HK-2 (cell line): ENCODE measurements at regions not wholly inside any gene's neighbourhood (a gene's known extent, or its start where the extent isn't known, plus 50 kb on each side); places are given as distances from the start of the nearest gene placed in this dataset.
"Not testable (repeated sequence)": the region's sequence is repeated elsewhere in the genome, so short reads cannot be mapped to it uniquely, and the experiment has no call there.

Experiments
- DNase-seq: peaks from one replicate; pipeline ENCODE4 v3.0.0-alpha.2; 2018; ENCODE audit not compliant: unreplicated experiment

DNA sequence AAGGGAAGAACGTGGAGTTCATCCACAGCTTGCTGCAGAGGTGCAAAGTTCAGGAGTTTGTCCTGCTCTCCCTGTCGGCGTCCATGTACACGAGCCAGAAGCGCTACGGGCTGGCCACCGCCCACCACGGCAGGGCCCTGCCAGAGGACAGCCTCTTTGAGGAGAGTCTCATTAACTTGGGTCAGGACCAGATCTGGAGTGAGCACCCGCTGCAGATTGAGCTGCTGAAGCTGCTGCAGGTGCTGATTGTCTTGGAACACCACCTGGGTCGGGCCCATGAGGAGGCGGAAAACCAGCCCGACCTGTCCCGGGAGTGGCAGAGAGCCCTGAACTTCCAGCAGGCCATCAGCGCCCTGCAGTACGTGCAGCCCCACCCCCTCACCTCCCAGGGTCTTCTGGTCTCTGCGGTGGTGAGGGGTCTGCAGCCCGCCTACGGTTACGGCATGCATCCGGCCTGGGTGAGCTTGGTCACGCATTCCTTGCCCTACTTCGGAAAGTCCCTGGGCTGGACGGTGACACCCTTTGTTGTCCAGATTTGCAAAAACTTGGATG, 73.8 kb upstream of the MORC3 start:
- DNase-seq: no peak

DNA sequence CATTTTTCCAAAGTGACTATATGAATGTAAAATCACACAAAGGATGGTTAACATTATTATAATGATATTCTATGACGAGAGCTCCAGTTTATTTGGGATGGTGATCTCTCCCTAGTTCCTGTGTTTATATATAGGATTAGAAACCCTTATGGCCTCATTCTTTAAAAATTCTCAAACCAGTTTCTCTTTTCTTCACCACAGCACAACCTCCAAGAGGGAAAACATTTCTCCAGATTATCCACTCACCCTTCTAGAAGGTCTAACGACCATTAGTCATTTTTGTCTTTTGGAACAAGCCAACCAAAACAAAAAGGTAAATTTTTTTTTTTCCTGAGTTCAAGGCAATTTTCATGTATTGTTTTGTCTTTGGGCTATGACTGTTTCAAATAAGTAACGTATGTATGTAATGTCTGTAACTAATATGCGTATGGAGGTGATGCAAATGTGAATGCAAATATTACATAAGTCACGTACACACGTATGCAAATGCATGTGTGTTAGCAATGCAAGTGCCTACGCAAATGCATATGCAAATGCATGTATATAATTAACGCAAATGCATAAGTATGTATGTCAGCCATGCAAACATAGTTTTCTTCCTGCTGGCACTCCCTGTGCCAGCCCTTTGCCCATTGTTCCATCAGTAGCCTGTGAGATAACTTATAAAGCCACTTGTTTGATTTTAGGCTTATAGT, 72.5 kb upstream of the MORC3 start:
- DNase-seq: no peak

GRCh38 chr21:36249576-36250422, 70.2 kb upstream of the MORC3 start:
- DNase-seq: no peak

GRCh38 chr21:36250423-36251075, 69.4 kb upstream of the MORC3 start:
- no peak for DNase-seq

- no peak for DNase-seq
Measured at GRCh38 chr21:36254106-36254941, 65.7 kb upstream of the MORC3 start.

GRCh38 chr21:36255663-36256062, 64.3 kb upstream of the MORC3 start:
- no peak for DNase-seq

- DNase-seq: no peak
Measured at GRCh38 chr21:36257657-36258056, 62.3 kb upstream of the MORC3 start.

DNA sequence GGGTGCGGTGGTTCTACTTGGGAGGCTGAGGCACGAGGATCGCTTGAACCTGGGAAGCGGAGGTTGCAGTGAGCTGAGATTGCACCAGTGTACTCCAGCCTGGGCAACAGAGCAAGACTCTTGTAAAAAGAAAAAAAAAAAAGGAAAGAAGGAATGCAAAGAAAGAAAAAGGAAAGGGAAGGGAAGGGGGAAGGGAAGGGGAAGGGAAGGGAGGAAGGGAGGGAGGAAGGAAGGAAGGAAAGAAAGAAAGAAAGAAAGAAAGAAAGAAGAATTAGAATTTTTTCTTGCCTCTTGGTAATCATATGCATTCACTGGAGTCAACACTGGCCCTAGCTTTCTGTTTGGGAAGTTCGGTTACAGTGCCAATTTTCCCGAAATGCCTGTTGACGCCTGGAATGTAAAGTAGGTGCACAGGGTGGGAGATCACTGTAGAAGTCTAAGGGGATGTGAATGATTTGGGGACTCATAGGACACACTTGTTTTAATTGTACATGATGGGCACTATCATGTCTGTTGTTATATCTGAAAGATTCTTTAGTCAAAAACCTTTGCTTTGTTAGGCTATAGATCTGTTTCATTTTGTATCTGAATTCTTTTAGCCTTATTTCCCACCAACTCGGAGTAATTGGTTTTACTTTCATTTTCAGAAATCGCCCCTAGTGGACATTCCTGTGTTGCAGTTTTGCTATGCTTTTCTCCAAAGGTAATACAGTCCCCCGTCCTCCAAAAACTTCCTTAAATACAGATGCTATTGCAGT, 59.8 kb upstream of the MORC3 start:
- no peak for DNase-seq

GRCh38 chr21:36260802-36261201, 59.2 kb upstream of the MORC3 start:
- DNase-seq: no peak

GRCh38 chr21:36261459-36261858, 58.5 kb upstream of the MORC3 start:
- DNase-seq: peak; percentile 28

GRCh38 chr21:36263797-36264196, 56.2 kb upstream of the MORC3 start:
- no peak for DNase-seq

DNA sequence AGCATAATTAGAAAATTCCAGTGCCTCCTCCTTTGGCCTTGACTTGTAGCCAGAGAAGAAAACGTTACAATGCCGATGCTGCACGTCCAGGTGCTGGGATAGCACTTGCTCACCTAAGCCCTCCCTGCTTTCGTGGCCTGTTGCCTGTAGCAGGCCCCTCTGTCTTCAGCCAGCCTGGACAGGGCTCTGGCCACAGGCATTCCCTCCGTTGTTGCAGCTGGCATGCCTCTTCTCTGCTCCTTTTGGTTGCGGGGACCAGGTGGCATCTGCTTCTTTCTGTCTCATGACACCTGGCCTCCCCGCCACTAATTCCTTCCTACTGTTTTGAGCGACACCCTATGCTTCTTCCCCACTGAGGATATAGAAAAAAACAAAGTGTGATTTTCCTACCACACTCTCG, 54.6 kb upstream of the MORC3 start:
- DNase-seq: no peak

DNA sequence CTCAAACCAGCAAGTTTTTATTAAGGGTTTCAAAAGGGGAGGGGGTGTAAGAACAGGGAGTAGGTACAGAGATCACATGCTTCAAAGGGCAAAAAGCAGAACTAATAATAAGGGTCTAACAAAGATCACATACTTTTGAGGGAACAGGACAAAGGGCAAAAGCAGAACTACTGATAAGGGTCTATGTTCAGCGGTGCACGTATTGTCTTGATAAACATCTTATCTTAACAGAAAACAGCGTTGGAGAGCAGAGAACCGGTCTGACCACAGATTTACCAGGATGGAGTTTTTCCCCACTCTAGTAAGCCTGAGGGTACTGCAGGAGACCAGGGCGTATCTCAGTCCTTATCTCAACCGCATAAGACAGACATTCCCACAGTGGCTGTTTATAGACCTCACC, 52.2 kb upstream of the MORC3 start:
- DNase-seq: not testable (repeated sequence)

- DNase-seq: not testable (repeated sequence)
Measured at GRCh38 chr21:36268264-36268663, 51.7 kb upstream of the MORC3 start.
